ENCODE measurements at regions not wholly inside any gene's neighbourhood (a gene's known extent, or its start where the extent isn't known, plus 50 kb on each side); places are given as distances from the start of the nearest gene placed in this dataset.

DNA sequence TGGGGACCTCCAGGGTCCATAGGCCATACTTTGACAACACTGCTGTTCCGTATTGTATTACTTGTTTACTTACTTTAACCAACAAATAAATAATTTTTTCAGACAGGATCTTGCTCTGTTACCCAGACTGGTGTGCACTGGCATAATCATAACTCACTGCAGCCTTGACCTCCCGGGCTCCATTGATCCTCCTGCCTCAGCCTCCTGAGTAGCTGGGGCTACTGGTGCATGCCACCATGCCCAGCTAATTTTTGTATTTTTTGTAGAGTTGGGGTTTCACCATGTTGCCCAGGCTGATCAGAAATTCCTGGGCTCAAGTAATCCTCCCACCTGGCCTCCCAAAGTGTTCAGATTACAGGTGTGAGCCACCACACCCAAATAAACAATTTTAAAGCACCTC is 64.9 kb upstream of the C15orf39 start:
- Histone ChIP-seq H3K4me2 (no peak overlapping the region), H3K27me3 (ENCODE audit: insufficient read depth) (no peaks in the 10 kb centered on the region), H2AFZ (no peak overlapping the region), H3K79me2 (replicated peaks; ENCODE audit: insufficient read depth) (no peaks in the 10 kb centered on the region), H3K9me2 (ENCODE audit: insufficient read depth) (no peaks in the 10 kb centered on the region), H3K4me1 (ENCODE audit: insufficient read depth) (no peaks in the 10 kb centered on the region), H3F3A (replicated peaks; ENCODE audit: low read depth) (no peaks in the 10 kb centered on the region), H3K4me3 (no peak overlapping the region), H3K27ac (ENCODE audit: low read depth) (no peak overlapping the region), H3K36me3 (ENCODE audit: insufficient read depth) (no peaks in the 10 kb centered on the region), H4K20me1 (replicated peaks; ENCODE audit: insufficient read depth) (no peaks in the 10 kb centered on the region)
- H3K27ac Mint-ChIP-seq, result no peak overlapping the region
- TF ChIP-seq, protein P1, sequence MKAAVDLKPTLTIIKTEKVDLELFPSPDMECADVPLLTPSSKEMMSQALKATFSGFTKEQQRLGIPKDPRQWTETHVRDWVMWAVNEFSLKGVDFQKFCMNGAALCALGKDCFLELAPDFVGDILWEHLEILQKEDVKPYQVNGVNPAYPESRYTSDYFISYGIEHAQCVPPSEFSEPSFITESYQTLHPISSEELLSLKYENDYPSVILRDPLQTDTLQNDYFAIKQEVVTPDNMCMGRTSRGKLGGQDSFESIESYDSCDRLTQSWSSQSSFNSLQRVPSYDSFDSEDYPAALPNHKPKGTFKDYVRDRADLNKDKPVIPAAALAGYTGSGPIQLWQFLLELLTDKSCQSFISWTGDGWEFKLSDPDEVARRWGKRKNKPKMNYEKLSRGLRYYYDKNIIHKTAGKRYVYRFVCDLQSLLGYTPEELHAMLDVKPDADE (IDR thresholded peaks at IDR 0.05), result no peak
- TF ChIP-seq EZH2phosphoT487 (IDR thresholded peaks at IDR 0.05; ENCODE audit: unreplicated experiment), result no peak
- H3K4me1 Mint-ChIP-seq, result no peaks in the 10 kb centered on the region; the same call in 2 of the 3 replicates
- H3K36me3 Mint-ChIP-seq (ENCODE audit: low read depth), result peaks cover 11% of the 10 kb centered on the region; the same call in 2 of the 3 replicates
- H3K4me3 Mint-ChIP-seq, result no peak overlapping the region
- peaks cover 10% of the 10 kb centered on the region for H3K27me3 Mint-ChIP-seq (ENCODE audit: insufficient read depth, low read depth, poor library complexity)
- ATAC-seq, result no peak
- DNase-seq (ENCODE audit: low spot score), result no peak
- H3K9me3 Mint-ChIP-seq, result peaks cover 23% of the 10 kb centered on the region

DNA sequence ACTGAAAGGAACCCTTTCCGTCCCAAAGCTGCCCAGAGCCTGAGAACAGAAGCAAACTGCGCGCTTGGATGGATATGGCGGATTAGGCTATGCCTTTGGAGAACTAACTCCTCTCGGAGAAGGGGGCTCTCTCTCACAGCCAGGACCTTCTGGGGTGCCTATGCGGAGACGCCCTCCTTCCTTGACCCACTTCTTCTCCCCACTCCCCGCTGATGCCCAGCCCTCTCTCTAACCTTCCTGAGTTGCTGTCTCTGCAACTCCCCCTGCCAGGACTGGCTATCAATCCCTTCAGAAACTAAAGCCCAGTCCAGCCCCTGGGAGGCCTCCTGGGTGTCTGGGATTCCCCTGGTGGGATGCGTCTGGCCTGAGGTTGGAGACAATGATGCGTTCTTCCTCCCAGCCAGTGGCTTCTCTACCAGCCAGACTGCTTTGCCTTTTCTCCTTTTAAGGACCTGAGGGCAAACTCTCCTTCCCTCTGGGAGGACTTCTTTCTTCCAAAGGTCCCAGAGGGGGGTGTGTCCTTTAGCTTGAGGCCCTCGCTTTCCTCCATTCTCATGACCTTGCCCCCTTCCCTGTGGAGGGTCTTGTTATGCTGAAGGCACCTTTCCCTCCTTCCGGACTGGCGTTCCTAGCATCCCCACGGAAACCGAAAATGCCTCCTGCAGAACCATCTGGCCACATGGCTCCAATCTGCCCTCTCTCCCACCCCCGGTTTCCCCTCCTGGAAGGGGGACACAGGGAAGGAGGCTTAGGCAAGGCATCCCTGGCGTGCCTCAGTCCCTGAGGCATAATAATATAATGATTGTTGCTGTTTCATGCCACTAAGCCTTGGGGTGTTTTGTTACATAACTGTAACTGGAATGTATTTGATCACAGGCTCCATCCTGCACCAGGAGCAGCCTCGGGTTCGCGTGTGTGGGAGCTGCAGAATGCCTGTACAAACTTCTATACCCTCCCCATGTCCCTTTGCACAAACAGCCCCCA is 63.4 kb upstream of the C15orf39 start:
- Histone ChIP-seq H3K4me2 (no peak overlapping the region), H3K9me2 (ENCODE audit: insufficient read depth) (no peaks in the 10 kb centered on the region), H3K79me2 (replicated peaks; ENCODE audit: insufficient read depth) (no peaks in the 10 kb centered on the region), H3K27me3 (ENCODE audit: insufficient read depth) (no peaks in the 10 kb centered on the region), H4K20me1 (replicated peaks; ENCODE audit: insufficient read depth) (no peaks in the 10 kb centered on the region), H2AFZ (no peak overlapping the region), H3K27ac (ENCODE audit: low read depth) (no peak overlapping the region), H3K4me3 (no peak overlapping the region), H3F3A (replicated peaks; ENCODE audit: low read depth) (no peaks in the 10 kb centered on the region), H3K36me3 (ENCODE audit: insufficient read depth) (no peaks in the 10 kb centered on the region), H3K4me1 (ENCODE audit: insufficient read depth) (no peaks in the 10 kb centered on the region)
- DNase-seq (ENCODE audit: low spot score) (no peak), ATAC-seq (peak; percentile 61)
- TF ChIP-seq, protein P2, sequence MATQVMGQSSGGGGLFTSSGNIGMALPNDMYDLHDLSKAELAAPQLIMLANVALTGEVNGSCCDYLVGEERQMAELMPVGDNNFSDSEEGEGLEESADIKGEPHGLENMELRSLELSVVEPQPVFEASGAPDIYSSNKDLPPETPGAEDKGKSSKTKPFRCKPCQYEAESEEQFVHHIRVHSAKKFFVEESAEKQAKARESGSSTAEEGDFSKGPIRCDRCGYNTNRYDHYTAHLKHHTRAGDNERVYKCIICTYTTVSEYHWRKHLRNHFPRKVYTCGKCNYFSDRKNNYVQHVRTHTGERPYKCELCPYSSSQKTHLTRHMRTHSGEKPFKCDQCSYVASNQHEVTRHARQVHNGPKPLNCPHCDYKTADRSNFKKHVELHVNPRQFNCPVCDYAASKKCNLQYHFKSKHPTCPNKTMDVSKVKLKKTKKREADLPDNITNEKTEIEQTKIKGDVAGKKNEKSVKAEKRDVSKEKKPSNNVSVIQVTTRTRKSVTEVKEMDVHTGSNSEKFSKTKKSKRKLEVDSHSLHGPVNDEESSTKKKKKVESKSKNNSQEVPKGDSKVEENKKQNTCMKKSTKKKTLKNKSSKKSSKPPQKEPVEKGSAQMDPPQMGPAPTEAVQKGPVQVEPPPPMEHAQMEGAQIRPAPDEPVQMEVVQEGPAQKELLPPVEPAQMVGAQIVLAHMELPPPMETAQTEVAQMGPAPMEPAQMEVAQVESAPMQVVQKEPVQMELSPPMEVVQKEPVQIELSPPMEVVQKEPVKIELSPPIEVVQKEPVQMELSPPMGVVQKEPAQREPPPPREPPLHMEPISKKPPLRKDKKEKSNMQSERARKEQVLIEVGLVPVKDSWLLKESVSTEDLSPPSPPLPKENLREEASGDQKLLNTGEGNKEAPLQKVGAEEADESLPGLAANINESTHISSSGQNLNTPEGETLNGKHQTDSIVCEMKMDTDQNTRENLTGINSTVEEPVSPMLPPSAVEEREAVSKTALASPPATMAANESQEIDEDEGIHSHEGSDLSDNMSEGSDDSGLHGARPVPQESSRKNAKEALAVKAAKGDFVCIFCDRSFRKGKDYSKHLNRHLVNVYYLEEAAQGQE (IDR thresholded peaks at IDR 0.05; ENCODE audit: unreplicated experiment), result no peak
- Mint-ChIP-seq H3K36me3 (ENCODE audit: low read depth) (peaks cover 24% of the 10 kb centered on the region), H3K9me3 (peaks cover 38% of the 10 kb centered on the region), H3K4me1 (no peaks in the 10 kb centered on the region; the same call in 2 of the 3 replicates), H3K27ac (no peak overlapping the region), H3K4me3 (no peak overlapping the region), H3K27me3 (ENCODE audit: insufficient read depth, low read depth, poor library complexity) (peaks cover 13% of the 10 kb centered on the region)
